ENCODE measurements at regions not wholly inside any gene's neighbourhood (a gene's known extent, or its start where the extent isn't known, plus 50 kb on each side); places are given as distances from the start of the nearest gene placed in this dataset.

DNA sequence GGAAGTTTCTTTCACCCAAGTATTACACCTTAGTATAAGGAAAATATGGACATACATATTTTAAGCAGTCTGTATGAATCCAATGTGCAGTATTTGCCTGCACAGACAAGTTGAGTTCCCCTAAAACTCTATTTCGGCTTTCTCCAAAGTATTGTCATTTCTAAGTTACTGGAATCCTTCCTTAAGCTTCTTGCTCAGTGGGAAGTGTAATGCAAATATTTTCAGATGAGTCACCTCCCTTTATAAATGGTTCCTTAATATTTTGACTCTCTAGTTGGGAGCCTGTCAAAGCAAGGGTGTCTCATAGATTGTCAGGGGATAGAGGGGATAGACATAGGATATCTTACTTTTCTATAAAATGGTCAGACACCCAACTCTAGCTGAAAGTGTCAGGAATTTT is 178.6 kb downstream of the NAA11 start:
- TF ChIP-seq, protein P1, sequence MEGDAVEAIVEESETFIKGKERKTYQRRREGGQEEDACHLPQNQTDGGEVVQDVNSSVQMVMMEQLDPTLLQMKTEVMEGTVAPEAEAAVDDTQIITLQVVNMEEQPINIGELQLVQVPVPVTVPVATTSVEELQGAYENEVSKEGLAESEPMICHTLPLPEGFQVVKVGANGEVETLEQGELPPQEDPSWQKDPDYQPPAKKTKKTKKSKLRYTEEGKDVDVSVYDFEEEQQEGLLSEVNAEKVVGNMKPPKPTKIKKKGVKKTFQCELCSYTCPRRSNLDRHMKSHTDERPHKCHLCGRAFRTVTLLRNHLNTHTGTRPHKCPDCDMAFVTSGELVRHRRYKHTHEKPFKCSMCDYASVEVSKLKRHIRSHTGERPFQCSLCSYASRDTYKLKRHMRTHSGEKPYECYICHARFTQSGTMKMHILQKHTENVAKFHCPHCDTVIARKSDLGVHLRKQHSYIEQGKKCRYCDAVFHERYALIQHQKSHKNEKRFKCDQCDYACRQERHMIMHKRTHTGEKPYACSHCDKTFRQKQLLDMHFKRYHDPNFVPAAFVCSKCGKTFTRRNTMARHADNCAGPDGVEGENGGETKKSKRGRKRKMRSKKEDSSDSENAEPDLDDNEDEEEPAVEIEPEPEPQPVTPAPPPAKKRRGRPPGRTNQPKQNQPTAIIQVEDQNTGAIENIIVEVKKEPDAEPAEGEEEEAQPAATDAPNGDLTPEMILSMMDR (IDR thresholded peaks at IDR 0.05) = no peak
- TF ChIP-seq EZH2 (IDR thresholded peaks at IDR 0.05) = no peak

Data from neural progenitor cell (in vitro differentiated cells).